HFF-Myc (cell line): ENCODE measurements at regions not wholly inside any gene's neighbourhood (a gene's known extent, or its start where the extent isn't known, plus 50 kb on each side); places are given as distances from the start of the nearest gene placed in this dataset.

ENCODE experiments used
- DNase-seq: peaks from one replicate; pipeline ENCODE4 v3.0.0-alpha.2; 2011; ENCODE audit warnings: low read depth; ENCODE audit errors: extremely low read depth
- H3K4me3 ChIP-seq: replicated peaks from 2 replicates; pipeline ENCODE4 v1.5.1; 2011; ENCODE audit warnings: low read depth, mild to moderate bottlenecking, control low read depth, low read length
- CTCF ChIP-seq: IDR thresholded peaks from 2 replicates; pipeline ENCODE4 v1.5.1; 2012; ENCODE audit warnings: mild to moderate bottlenecking, low read depth, low read length, control low read depth; ENCODE audit errors: missing control alignments

GRCh38 chr9:29850664-29851063 is 2277.4 kb upstream of the C9orf72 start:
- no peak for TF ChIP-seq CTCF
- no peak for DNase-seq

GRCh38 chr9:29861803-29862202 is 2288.5 kb upstream of the C9orf72 start:
- DNase-seq: no peak
- no peak overlapping the region for H3K4me3 ChIP-seq
- TF ChIP-seq CTCF: no peak

More at GRCh38 chr9:29850664-29851063, 2277.4 kb upstream of the C9orf72 start:
- no peak overlapping the region for H3K4me3 ChIP-seq

DNA sequence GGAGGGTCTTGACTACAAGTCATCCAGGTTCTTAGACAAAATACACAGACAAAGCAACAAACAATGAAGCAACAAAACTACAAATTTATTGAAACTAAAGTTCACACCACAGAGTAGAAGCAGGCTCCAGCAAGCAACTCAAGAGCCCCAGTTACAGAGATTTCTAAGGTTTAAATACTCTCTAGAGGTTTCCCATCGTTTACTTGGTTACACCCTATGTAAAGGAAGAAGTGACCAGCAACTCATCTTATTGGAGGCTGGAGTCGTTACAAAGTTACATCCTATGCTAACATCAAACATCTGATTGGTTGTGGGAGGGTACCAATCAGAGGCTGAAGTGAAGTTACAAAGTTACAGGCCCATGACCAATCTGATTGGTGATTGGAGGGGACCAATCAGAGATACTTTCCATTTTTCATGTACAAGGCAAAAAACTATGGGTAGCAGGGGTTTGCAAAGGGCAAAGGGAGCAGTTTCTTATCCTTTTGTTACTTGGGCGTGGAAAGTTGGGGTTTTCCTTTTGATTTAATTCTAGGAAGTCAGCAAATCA is 2292.6 kb upstream of the C9orf72 start:
- H3K4me3 ChIP-seq: no peak overlapping the region
- TF ChIP-seq CTCF: no peak
- no peak for DNase-seq

GRCh38 chr9:29866556-29866955 is 2293.3 kb upstream of the C9orf72 start:
- no peak for DNase-seq
- no peak overlapping the region for H3K4me3 ChIP-seq
- TF ChIP-seq CTCF: no peak

- no peak for DNase-seq
- no peak overlapping the region for H3K4me3 ChIP-seq
- no peak for TF ChIP-seq CTCF
Measured at GRCh38 chr9:29873579-29873978, 2300.3 kb upstream of the C9orf72 start.

- DNase-seq: no peak
- no peak overlapping the region for H3K4me3 ChIP-seq
- no peak for TF ChIP-seq CTCF
Measured at GRCh38 chr9:29875547-29875946, 2302.3 kb upstream of the C9orf72 start.

DNA sequence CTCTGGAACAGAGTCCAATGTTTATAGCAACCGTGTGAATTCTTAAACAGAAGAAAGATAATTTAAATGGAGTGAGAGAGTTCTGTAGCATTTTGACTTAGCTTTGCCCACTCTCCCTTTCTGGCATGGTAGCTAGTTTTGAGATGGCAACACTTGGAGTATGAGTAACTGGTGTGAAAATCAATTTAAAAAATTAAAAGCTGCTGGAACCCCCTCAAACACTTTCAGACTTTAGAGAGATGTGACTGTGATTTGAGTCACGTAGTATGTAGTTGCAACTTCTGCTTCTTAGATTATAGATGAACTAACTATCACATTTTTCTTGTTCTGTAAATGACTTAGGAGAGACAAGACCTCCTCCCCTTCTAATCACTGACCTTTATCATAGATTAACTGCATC is 2309.5 kb upstream of the C9orf72 start:
- no peak for TF ChIP-seq CTCF
- no peak for DNase-seq
- no peak overlapping the region for H3K4me3 ChIP-seq
